ENCODE measurements at regions not wholly inside any gene's neighbourhood (a gene's known extent, or its start where the extent isn't known, plus 50 kb on each side); places are given as distances from the start of the nearest gene placed in this dataset.

GRCh38 chr5:142445266-142445665 lies 120.4 kb upstream of the SPRY4 start:
- dilution Hi-C loops (cut with MboI; ENCODE audit: extremely low pct_ligation_motif_present, low sequenced_read_pairs) (no loop called here), intact Hi-C loops (cut with micrococcal nuclease) (loop anchor here (5.0 kb wide), 1 partner anchor 102 kb away; no protein-coding TSS in a partner anchor)
- CTCF ChIA-PET, result interaction anchor here (1.8 kb wide), 2 partner anchors 19 to 120 kb away, joined by 5 read pairs; partner anchors contain the start of gene SPRY4
- no peaks in the 10 kb centered on the region for H3K79me2 ChIP-seq (ENCODE audit: control insufficient read depth, insufficient read depth, low read length)
- H3K4me2 ChIP-seq (ENCODE audit: insufficient read depth, low read length), result peak overlapping the region; percentile 71
- BruUV-seq (replicated peaks), result no TSS peak
- H3K27me3 ChIP-seq (ENCODE audit: control insufficient read depth in 2 of 2, insufficient read depth in 2 of 2, low read length in 2 of 2), result no peaks in the 10 kb centered on the region
- H2AFZ ChIP-seq (ENCODE audit: low read depth, low read length), result peak overlapping the region; percentile 40
- TF ChIP-seq JUN (IDR thresholded peaks at IDR 0.05; ENCODE audit: borderline replicate concordance, insufficient read depth, insufficient read length, low read depth) (no peak), POLR2A (IDR thresholded peaks at IDR 0.05; ENCODE audit: low read depth, low read length) (no peak), EZH2 (IDR thresholded peaks at IDR 0.05; ENCODE audit: borderline replicate concordance, low read depth, low read length, severe bottlenecking) (no peak), FOS (IDR thresholded peaks at IDR 0.05; ENCODE audit: borderline replicate concordance, insufficient read depth, low read length) (no peak), CTCF (IDR thresholded peaks at IDR 0.05; ENCODE audit: extremely low read depth in 1 of 2, insufficient read depth in 1 of 2, low read depth in 1 of 2, low read length in 2 of 2) (no peak), POLR2AphosphoS5 (IDR thresholded peaks at IDR 0.05; ENCODE audit: insufficient read depth, low read depth, low read length) (no peak), MAX (IDR thresholded peaks at IDR 0.05; ENCODE audit: insufficient read depth, insufficient read length) (no peak), MYC (IDR thresholded peaks at IDR 0.05; ENCODE audit: low read depth, low read length) (no peak), GATA2 (IDR thresholded peaks at IDR 0.05; ENCODE audit: insufficient read depth, insufficient read length, low read depth, low read length) (no peak)
- peaks cover 20% of the 10 kb centered on the region for H3K4me1 ChIP-seq (ENCODE audit: control insufficient read depth, extremely low read depth, insufficient read depth, low read length)
- no peaks in the 10 kb centered on the region for H4K20me1 ChIP-seq (replicated peaks; ENCODE audit: control insufficient read depth, extremely low read depth, insufficient read depth, low read length)
- H3K4me3 ChIP-seq (replicated peaks in 1 of 3; ENCODE audit: insufficient read depth in 1 of 3, low read depth in 1 of 3, low read length in 3 of 3), result no peak overlapping the region
- POLR2A ChIA-PET, result no interaction called here
- H3K27ac ChIP-seq (ENCODE audit: insufficient read depth, low read depth, low read length), result peak overlapping the region; percentile 88
- peak overlapping the region; percentile 38 for H3K9ac ChIP-seq (replicated peaks; ENCODE audit: extremely low read depth, insufficient read depth, low read length)
- DNase-seq (ENCODE audit: low read depth, low spot score) (no peak), FAIRE-seq (no peak)
- H3K36me3 ChIP-seq (ENCODE audit: control insufficient read depth in 2 of 2, extremely low read depth in 1 of 2, insufficient read depth in 2 of 2, low read length in 2 of 2), result no peaks in the 10 kb centered on the region
- no peaks in the 10 kb centered on the region for H3K9me3 ChIP-seq (replicated peaks; ENCODE audit: control insufficient read depth, insufficient read depth, low read length)
- no peaks in the 10 kb centered on the region for H3K9me1 ChIP-seq (replicated peaks; ENCODE audit: control insufficient read depth, extremely low read depth, insufficient read depth, low read length)
